Omental fat pad (tissue), 3 donors: ENCODE measurements at regions not wholly inside any gene's neighbourhood (a gene's known extent, or its start where the extent isn't known, plus 50 kb on each side); places are given as distances from the start of the nearest gene placed in this dataset.

Experiments
- ATAC-seq: fragments of 150-250 bp; one replicate; pipeline ENCODE4 v1.9.1; 2016; ENCODE audit warnings: mild to moderate bottlenecking, moderate library complexity; ENCODE audit not compliant: low FRiP score
- DNase-seq: peaks from one replicate; pipeline ENCODE4 v3.0.0-alpha.2; 2019; ENCODE audit warnings: low spot score
- TF ChIP-seq, protein P1 (sequence below), 3 donors: fragments of 450-650 bp; IDR thresholded peaks; one replicate each; pipeline ENCODE4 v1.5.1; 2016 to 2017; ENCODE audit warnings: antibody characterized with exemption in 3 of 3, mild to moderate bottlenecking in 3 of 3, moderate library complexity in 2 of 3

GRCh38 chr13:47862841-47863240 is 138.2 kb downstream of the SUCLA2 start:
- DNase-seq (no peak), ATAC-seq (no peak)
- TF ChIP-seq, protein P1, sequence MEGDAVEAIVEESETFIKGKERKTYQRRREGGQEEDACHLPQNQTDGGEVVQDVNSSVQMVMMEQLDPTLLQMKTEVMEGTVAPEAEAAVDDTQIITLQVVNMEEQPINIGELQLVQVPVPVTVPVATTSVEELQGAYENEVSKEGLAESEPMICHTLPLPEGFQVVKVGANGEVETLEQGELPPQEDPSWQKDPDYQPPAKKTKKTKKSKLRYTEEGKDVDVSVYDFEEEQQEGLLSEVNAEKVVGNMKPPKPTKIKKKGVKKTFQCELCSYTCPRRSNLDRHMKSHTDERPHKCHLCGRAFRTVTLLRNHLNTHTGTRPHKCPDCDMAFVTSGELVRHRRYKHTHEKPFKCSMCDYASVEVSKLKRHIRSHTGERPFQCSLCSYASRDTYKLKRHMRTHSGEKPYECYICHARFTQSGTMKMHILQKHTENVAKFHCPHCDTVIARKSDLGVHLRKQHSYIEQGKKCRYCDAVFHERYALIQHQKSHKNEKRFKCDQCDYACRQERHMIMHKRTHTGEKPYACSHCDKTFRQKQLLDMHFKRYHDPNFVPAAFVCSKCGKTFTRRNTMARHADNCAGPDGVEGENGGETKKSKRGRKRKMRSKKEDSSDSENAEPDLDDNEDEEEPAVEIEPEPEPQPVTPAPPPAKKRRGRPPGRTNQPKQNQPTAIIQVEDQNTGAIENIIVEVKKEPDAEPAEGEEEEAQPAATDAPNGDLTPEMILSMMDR (IDR thresholded peaks at IDR 0.05), result no peak

DNA sequence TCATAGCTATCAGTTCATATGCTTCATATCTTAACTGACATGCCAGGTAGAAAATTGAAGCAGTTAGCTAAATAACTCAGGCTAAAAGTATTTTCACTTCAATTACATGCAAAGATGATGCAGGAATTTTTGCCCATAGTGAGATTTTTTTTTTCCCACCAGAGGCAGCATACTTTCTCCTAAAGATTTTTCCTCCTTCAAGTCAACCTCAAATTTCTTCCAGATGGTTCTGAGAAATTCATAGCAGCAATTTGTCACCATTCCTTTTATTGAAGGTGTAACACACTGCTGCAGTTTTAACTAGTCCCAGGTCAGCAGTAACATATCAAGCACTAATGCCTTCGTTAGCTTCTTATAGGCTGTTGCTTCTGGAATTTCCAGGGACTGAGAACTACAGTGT is 141.9 kb downstream of the SUCLA2 start:
- TF ChIP-seq, protein P1 (IDR thresholded peaks at IDR 0.05), result no peak
- ATAC-seq, result no peak
- DNase-seq, result no peak

- DNase-seq (no peak), ATAC-seq (no peak)
- TF ChIP-seq, protein P1 (IDR thresholded peaks at IDR 0.05), result no peak
Observed at GRCh38 chr13:47858042-47859025, 142.7 kb downstream of the SUCLA2 start.

- ATAC-seq (no peak), DNase-seq (no peak)
- TF ChIP-seq, protein P1 (IDR thresholded peaks at IDR 0.05), result no peak
Observed at GRCh38 chr13:47853236-47853635, 147.8 kb downstream of the SUCLA2 start.

DNA sequence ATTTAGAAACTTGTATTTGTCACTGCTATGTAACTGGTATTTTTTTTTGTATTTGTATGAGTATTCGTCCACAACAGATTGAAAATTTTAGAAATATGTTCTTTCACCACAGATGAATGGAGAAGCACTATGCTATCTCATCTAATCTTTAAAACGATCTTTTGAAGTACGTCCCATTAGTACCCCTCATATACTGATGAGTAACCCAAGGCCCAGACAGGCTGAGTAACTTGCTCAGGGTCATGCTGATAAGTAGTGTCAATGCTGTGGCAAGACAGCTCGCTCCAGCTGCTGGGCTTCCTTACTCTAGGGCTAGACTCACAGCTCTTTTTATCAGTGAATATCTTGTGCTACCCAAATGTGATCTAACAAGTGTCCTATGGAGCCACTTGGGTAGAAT is 154.2 kb downstream of the SUCLA2 start:
- ATAC-seq (no peak), DNase-seq (no peak)
- TF ChIP-seq, protein P1 (IDR thresholded peaks at IDR 0.05), result no peak

DNA sequence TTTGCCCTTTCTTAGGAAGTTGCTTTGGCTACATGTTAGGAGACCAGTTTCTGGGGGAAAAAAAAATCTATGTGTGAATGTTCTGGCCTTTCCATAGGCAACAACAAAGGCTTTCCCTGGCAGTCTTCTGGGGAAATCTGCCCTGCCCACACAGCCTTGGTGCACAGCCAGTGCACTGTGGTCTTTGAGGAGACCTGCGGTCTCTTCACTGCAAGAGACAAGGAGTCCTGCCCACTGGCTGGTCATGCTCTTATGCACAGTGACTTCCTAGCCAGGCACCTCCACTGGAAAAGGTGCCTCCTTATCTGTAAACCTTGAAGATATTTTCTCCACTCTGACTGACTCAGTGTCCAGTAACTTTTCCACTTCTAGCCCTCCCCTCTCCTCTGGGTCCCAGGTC is 155.1 kb downstream of the SUCLA2 start:
- no peak for ATAC-seq
- TF ChIP-seq, protein P1 (IDR thresholded peaks at IDR 0.05), result no peak
- no peak for DNase-seq

GRCh38 chr13:47843005-47843404 is 158.1 kb downstream of the SUCLA2 start:
- TF ChIP-seq, protein P1 (IDR thresholded peaks at IDR 0.05), result no peak
- DNase-seq, result no peak
- no peak for ATAC-seq
